ENCODE measurements at regions not wholly inside any gene's neighbourhood (a gene's known extent, or its start where the extent isn't known, plus 50 kb on each side); places are given as distances from the start of the nearest gene placed in this dataset.

- no peak for DNase-seq
Measured at GRCh38 chr13:75038393-75039113, 443.4 kb downstream of the TBC1D4 start.

GRCh38 chr13:75025956-75026355, 456.0 kb downstream of the TBC1D4 start:
- no peak for DNase-seq

- DNase-seq = no peak
Measured at GRCh38 chr13:75024602-75025001, 457.4 kb downstream of the TBC1D4 start.

GRCh38 chr13:75023609-75024008, 458.4 kb downstream of the TBC1D4 start:
- DNase-seq = no peak

- DNase-seq = no peak
Measured at GRCh38 chr13:75021151-75021550, 460.8 kb downstream of the TBC1D4 start.

GRCh38 chr13:75016225-75016624, 465.7 kb downstream of the TBC1D4 start:
- no peak for DNase-seq

- DNase-seq = no peak
Measured at GRCh38 chr13:75013818-75014217, 468.2 kb downstream of the TBC1D4 start.

- DNase-seq = no peak
Measured at GRCh38 chr13:75010941-75011340, 471.0 kb downstream of the TBC1D4 start.

- no peak for DNase-seq
Measured at GRCh38 chr13:75008926-75009325, 473.0 kb downstream of the TBC1D4 start.

- no peak for DNase-seq
Measured at GRCh38 chr13:74990992-74991391, 491.0 kb downstream of the TBC1D4 start.

- DNase-seq = no peak
Measured at GRCh38 chr13:74987124-74987690, 494.8 kb downstream of the TBC1D4 start.

GRCh38 chr13:74986609-74987008, 495.4 kb downstream of the TBC1D4 start:
- no peak for DNase-seq

- DNase-seq = no peak
Measured at GRCh38 chr13:74979703-74980102, 502.3 kb downstream of the TBC1D4 start.

- no peak for DNase-seq
Measured at GRCh38 chr13:74978591-74978990, 503.4 kb downstream of the TBC1D4 start.

GRCh38 chr13:74977498-74977897, 504.5 kb downstream of the TBC1D4 start:
- DNase-seq = no peak

GRCh38 chr13:74975111-74975510, 506.9 kb downstream of the TBC1D4 start:
- DNase-seq = no peak

- DNase-seq = no peak
Measured at GRCh38 chr13:74973935-74974879, 507.8 kb downstream of the TBC1D4 start.

- DNase-seq = no peak
Measured at GRCh38 chr13:74969419-74969818, 512.5 kb downstream of the TBC1D4 start.

- DNase-seq = no peak
Measured at GRCh38 chr13:74966814-74967424, 515.0 kb downstream of the TBC1D4 start.

- DNase-seq = no peak
Measured at GRCh38 chr13:74966275-74966674, 515.7 kb downstream of the TBC1D4 start.

- no peak for DNase-seq
Measured at GRCh38 chr13:74945637-74946036, 536.3 kb downstream of the TBC1D4 start.

- no peak for DNase-seq
Measured at GRCh38 chr13:74931698-74932433, 550.1 kb downstream of the TBC1D4 start.
